DOHH2 (cell line): ENCODE measurements at regions not wholly inside any gene's neighbourhood (a gene's known extent, or its start where the extent isn't known, plus 50 kb on each side); places are given as distances from the start of the nearest gene placed in this dataset.

Experiments
- CTCF ChIP-seq: fragments of 200-600 bp; sonication (generic); IDR thresholded peaks from one replicate; pipeline ENCODE4 v1.5.1; 2014; ENCODE audit warnings: antibody characterized with exemption, mild to moderate bottlenecking, low read depth, low read length; ENCODE audit not compliant: poor library complexity, severe bottlenecking
- EZH2phosphoT487 ChIP-seq: fragments of 200-600 bp; sonication (generic); IDR thresholded peaks from 2 replicates; pipeline ENCODE4 v1.6.1; 2017; ENCODE audit warnings: borderline replicate concordance, mild to moderate bottlenecking, antibody characterized with exemption, low read length, moderate library complexity, mixed read lengths

- no peak for TF ChIP-seq CTCF
- TF ChIP-seq EZH2phosphoT487 = no peak
Observed at GRCh38 chr2:120883607-120884440, 148.2 kb downstream of the GLI2 start.
